IMR-90 (cell line): ENCODE measurements at regions not wholly inside any gene's neighbourhood (a gene's known extent, or its start where the extent isn't known, plus 50 kb on each side); places are given as distances from the start of the nearest gene placed in this dataset.

Experiments
- ATAC-seq: fragments of 200-7000 bp; cut with Tn5 transposase; 2 replicates; pipeline ENCODE4 v1.9.1; 2020; ENCODE audit warnings: low read depth, mild to moderate bottlenecking, moderate library complexity
- BruUV-seq: library from RNA; stranded (reverse); fragments of 400-500 nt; replicated peaks from 2 replicates; lab custom pipeline; 2021; lab: Mats Ljungman, UMichigan
- CTCF ChIA-PET: fragments of 300-600 bp; formaldehyde crosslinking; extraction: SDS; loops from one replicate; lab custom pipeline; 2021; ENCODE audit warnings: antibody characterized with exemption; lab: Yijun Ruan, JAX
- POLR2A ChIA-PET: fragments of 300-600 bp; sonication (Branson Sonifier 250); formaldehyde crosslinking; loops from one replicate; lab custom pipeline; 2022; ENCODE audit warnings: antibody characterized with exemption; ENCODE audit not compliant: unreplicated experiment; lab: Charles Lee
- DNase-seq: peaks from one replicate; pipeline ENCODE4 v3.0.0; 2013
- H2AFZ ChIP-seq: replicated peaks from 2 replicates; pipeline ENCODE3; 2013; ENCODE audit warnings: low read length, mild to moderate bottlenecking; ENCODE audit not compliant: poor library complexity
- H2AK5ac ChIP-seq: 2 replicates; pipeline ENCODE4 v1.6.1; 2013; ENCODE audit warnings: low read depth, low read length, inconsistent platforms
- H2AK9ac ChIP-seq: replicated peaks from 2 replicates; pipeline ENCODE3; 2013; ENCODE audit warnings: mild to moderate bottlenecking, low read depth, low read length, moderate library complexity; ENCODE audit not compliant: poor library complexity
- H2BK120ac ChIP-seq: 2 replicates; pipeline ENCODE4 v1.6.1; 2013; ENCODE audit warnings: low read depth, low read length, inconsistent platforms
- H2BK15ac ChIP-seq: 3 replicates; pipeline ENCODE4 v1.6.1; 2013; ENCODE audit warnings: low read depth, low read length, inconsistent platforms
- H2BK20ac ChIP-seq: 2 replicates; pipeline ENCODE4 v1.6.1; 2013; ENCODE audit warnings: low read depth, mild to moderate bottlenecking, inconsistent platforms, low read length, moderate library complexity
- H2BK5ac ChIP-seq: 2 replicates; pipeline ENCODE4 v1.6.1; 2013; ENCODE audit warnings: mild to moderate bottlenecking, low read depth, low read length, inconsistent platforms; ENCODE audit not compliant: poor library complexity, severe bottlenecking
- H3K14ac ChIP-seq: replicated peaks from 2 replicates; pipeline ENCODE4 v1.6.1; 2013; ENCODE audit warnings: low read depth, low read length, inconsistent platforms
- H3K18ac ChIP-seq: 2 replicates; pipeline ENCODE4 v1.6.1; 2013; ENCODE audit warnings: low read depth, low read length, control low read depth
- H3K23ac ChIP-seq: 2 replicates; pipeline ENCODE4 v1.6.1; 2013; ENCODE audit warnings: low read depth, low read length, inconsistent platforms
- H3K27ac ChIP-seq: 2 replicates; pipeline ENCODE4 v1.5.1; 2013; ENCODE audit warnings: mild to moderate bottlenecking, control low read depth, low read length; ENCODE audit not compliant: insufficient read depth
- H3K27me3 ChIP-seq: 2 replicates; pipeline ENCODE4 v1.6.1; 2013; ENCODE audit warnings: low read length; ENCODE audit not compliant: control insufficient read depth, insufficient read depth
- H3K36me3 ChIP-seq: 2 replicates; pipeline ENCODE4 v1.6.1; 2013; ENCODE audit warnings: low read length, mixed read lengths; ENCODE audit not compliant: control insufficient read depth, insufficient read depth
- H3K4ac ChIP-seq: 2 replicates; pipeline ENCODE4 v1.6.1; 2013; ENCODE audit warnings: low read depth, low read length, inconsistent platforms
- H3K4me1 ChIP-seq: 2 replicates; pipeline ENCODE4 v1.6.1; 2013; ENCODE audit warnings: low read length, mixed read lengths; ENCODE audit not compliant: control insufficient read depth, insufficient read depth
- H3K4me2 ChIP-seq: 2 replicates; pipeline ENCODE4 v1.6.1; 2013; ENCODE audit warnings: low read depth, mild to moderate bottlenecking, control low read depth, low read length, moderate library complexity
- H3K4me3 ChIP-seq: 2 replicates; pipeline ENCODE4 v1.5.1; 2013; ENCODE audit warnings: low read depth, mild to moderate bottlenecking, control low read depth, low read length, moderate library complexity; ENCODE audit not compliant: insufficient read depth
- H3K56ac ChIP-seq: 2 replicates; pipeline ENCODE4 v1.6.1; 2013; ENCODE audit warnings: low read length, inconsistent platforms; ENCODE audit not compliant: insufficient read depth; ENCODE audit errors: extremely low read depth
- H3K79me1 ChIP-seq, 2 experiments: 2 replicates each; pipeline ENCODE4 v1.6.1; 2013; ENCODE audit warnings: low read length in 2 of 2, inconsistent platforms in 1 of 2, low read depth in 1 of 2
- H3K9ac ChIP-seq: 2 replicates; pipeline ENCODE4 v1.6.1; 2013; ENCODE audit warnings: low read depth, low read length, control low read depth
- H3K9me1 ChIP-seq: 2 replicates; pipeline ENCODE4 v1.6.1; 2013; ENCODE audit warnings: low read length, inconsistent platforms; ENCODE audit not compliant: insufficient read depth
- H3K9me3 ChIP-seq: 2 replicates; pipeline ENCODE4 v1.6.1; 2013; ENCODE audit warnings: low read length; ENCODE audit not compliant: control insufficient read depth, insufficient read depth
- H4K20me1 ChIP-seq: 2 replicates; pipeline ENCODE4 v1.6.1; 2013; ENCODE audit warnings: low read length, inconsistent platforms; ENCODE audit not compliant: insufficient read depth
- H4K5ac ChIP-seq: 2 replicates; pipeline ENCODE4 v1.6.1; 2013; ENCODE audit warnings: mild to moderate bottlenecking, low read depth, low read length, control low read depth
- H4K8ac ChIP-seq, 2 experiments: 2 replicates each; pipeline ENCODE4 v1.6.1; 2013; ENCODE audit warnings: low read depth in 2 of 2, low read length in 2 of 2, control low read depth in 1 of 2, inconsistent platforms in 1 of 2
- H4K91ac ChIP-seq: 2 replicates; pipeline ENCODE4 v1.6.1; 2013; ENCODE audit warnings: low read depth, low read length, inconsistent platforms; ENCODE audit not compliant: insufficient read depth
- ELK1 ChIP-seq: fragments of 150-350 bp; IDR thresholded peaks from 2 replicates; pipeline ENCODE4 v1.6.1; 2016; ENCODE audit warnings: low read depth, mild to moderate bottlenecking, low read length, moderate library complexity, borderline replicate concordance
- USF2 ChIP-seq: fragments of 150-350 bp; IDR thresholded peaks from 2 replicates; pipeline ENCODE4 v1.6.1; 2017; ENCODE audit warnings: mild to moderate bottlenecking, antibody characterized with exemption, low read length, low read depth
- WGBS, 2 experiments: methylation state at CpG; one replicate each; pipeline versions ENCODE4 v1.1.5 to v1.1.7; 2013; ENCODE audit warnings: missing lambda C conversion rate in 2 of 2; ENCODE audit not compliant: insufficient read length in 1 of 2; ENCODE audit errors: extremely low coverage in 2 of 2; 5-methylcytosine and 5-hydroxymethylcytosine counted together
- dilution Hi-C: fragments of 300-500 bp; cut with HindIII; formaldehyde crosslinking; loops from one replicate; pipeline ENCODE4 v1.14.3; 2018; ENCODE audit warnings: low sequenced_read_pairs; ENCODE audit not compliant: unreplicated experiment
- in situ Hi-C: fragments of 300-500 bp; cut with MboI; formaldehyde crosslinking; loops from 3 replicates; pipeline ENCODE4 v1.14.3; 2019; ENCODE audit warnings: low sequenced_read_pairs, inconsistent platforms, mixed read lengths
- intact Hi-C: fragments of 100-400 bp; cut with micrococcal nuclease; formaldehyde crosslinking; loops from 2 replicates; pipeline ENCODE4 v1.10.0; 2022

- Histone ChIP-seq H2BK15ac (peak overlapping the region; percentile 98), H3K4me3 (no peak overlapping the region), H4K20me1 (no peaks in the 10 kb centered on the region), H2AK9ac (peak overlapping the region; percentile 99), H2BK20ac (peak overlapping the region; percentile 96), H3K27ac (peak overlapping the region; percentile 97), H3K56ac (peak overlapping the region; percentile 79), H3K23ac (peak overlapping the region; percentile 100), H4K8ac (peak overlapping the region; percentile 84 to 97), H3K4ac (peak overlapping the region; percentile 100), H3K79me1 (0 out of 4 replicates have a peak, but pooled peaks cover 0 to 4% of the 10 kb centered on the region in 2 experiments), H3K9me1 (peaks cover 21% of the 10 kb centered on the region), H3K4me1 (peaks cover 30% of the 10 kb centered on the region), H2BK5ac (peak overlapping the region; percentile 98), H4K5ac (peak overlapping the region; percentile 87), H3K27me3 (no peaks in the 10 kb centered on the region), H3K9me3 (peaks cover 2% of the 10 kb centered on the region; the same call in 1 of the 2 replicates), H3K18ac (peak overlapping the region; percentile 85), H2AK5ac (peak overlapping the region; percentile 100), H3K9ac (peak overlapping the region; percentile 53), H3K36me3 (no peaks in the 10 kb centered on the region), H4K91ac (peak overlapping the region; percentile 99), H2AFZ (peak overlapping the region; percentile 91), H3K14ac (peak overlapping the region; percentile 98), H3K4me2 (peak overlapping the region; percentile 49), H2BK120ac (peak overlapping the region; percentile 100)
- ATAC-seq = no peak
- POLR2A ChIA-PET = interaction anchor here (1.4 kb wide), 1 partner anchor 10 kb away, joined by 5 read pairs; no protein-coding TSS in a partner anchor
- dilution Hi-C loops = no loop called here
- BruUV-seq = no TSS peak
- WGBS, 2 experiments = 94% methylated on average over 3 of the region's 17 CpGs; no CpG with 5 or more reads in 1 of the 2 experiments
- in situ Hi-C loops = loop anchor here (10.0 kb wide), 1 partner anchor 201 kb away; no protein-coding TSS in a partner anchor
- CTCF ChIA-PET = interaction anchor here (1.7 kb wide), 1 partner anchor 138 kb away, joined by 8 read pairs; no protein-coding TSS in a partner anchor
- intact Hi-C loops = loop anchor here (2.0 kb wide), 3 partner anchors 75 to 139 kb away; no protein-coding TSS in a partner anchor
- TF ChIP-seq ELK1 (no peak), USF2 (0 out of 2 replicates have a peak, but pooled peaks have one; percentile 1)
- DNase-seq = no peak
Observed at GRCh38 chr9:105065098-105066088, 137.4 kb upstream of the ABCA1 start.
